GM18502 (cell line): ENCODE measurements at regions not wholly inside any gene's neighbourhood (a gene's known extent, or its start where the extent isn't known, plus 50 kb on each side); places are given as distances from the start of the nearest gene placed in this dataset.

ENCODE experiments used
- ATAC-seq: cut with Tn5 transposase; IDR thresholded peaks from one replicate; pipeline ENCODE4 v1.9.1; 2021; ENCODE audit warnings: mild to moderate bottlenecking; ENCODE audit not compliant: unreplicated experiment, poor library complexity

DNA sequence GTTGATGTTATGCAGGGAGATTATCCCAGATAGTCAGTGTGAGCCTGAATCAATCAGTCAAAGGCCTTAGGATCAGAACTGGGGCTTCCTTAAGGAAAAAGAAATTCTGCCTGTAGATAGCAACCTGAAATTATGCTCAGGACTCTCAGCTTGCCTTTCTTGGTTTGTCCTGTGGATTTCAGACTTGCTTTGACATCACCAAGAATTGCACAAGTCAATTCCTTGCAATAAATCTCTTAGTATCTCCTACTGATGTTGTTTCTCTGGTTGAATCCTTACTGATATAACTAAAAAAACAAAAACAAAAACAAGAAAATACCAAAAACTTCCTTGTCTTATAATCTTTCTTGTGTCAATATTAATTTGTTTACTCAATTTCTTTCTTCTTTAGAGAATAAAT is 258.9 kb upstream of the TCF21 start:
- no peak for ATAC-seq

DNA sequence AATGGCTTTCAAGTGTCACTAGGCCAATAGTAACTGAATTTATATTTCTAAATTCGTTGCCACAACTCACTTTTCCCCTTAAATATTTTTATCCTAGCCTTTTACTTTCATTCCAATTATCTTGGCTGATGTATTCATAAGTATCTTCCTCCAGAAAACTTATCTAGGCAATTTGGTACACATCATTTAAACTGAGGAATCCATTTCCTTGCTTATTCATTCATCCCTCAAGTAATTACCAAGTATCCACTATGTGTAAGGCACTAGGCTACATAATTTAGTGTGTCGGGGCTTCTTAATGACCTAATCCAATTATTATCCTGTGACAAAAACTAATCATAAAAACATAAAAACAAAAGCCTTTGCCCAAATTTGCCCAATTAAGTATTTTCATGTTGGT is 258.3 kb upstream of the TCF21 start:
- no peak for ATAC-seq

DNA sequence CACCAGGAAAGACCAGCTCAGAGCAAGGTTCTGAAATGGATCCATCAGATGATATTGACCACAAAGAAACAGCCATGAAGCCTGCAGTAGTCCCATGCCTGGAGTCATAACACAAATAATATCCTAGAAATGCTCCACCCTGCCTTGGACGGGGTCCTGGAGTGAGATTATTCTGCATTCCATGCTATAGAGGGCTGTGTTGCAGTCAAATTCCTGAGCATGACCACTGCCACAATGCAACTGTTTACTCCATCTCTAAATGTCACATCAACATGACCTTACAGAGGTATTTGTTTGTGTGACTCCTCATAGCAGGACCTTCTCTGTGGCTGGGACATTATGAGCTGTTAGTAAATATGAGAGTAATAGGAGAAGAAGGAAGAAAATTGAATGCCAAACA is 257.5 kb upstream of the TCF21 start:
- ATAC-seq, result no peak

DNA sequence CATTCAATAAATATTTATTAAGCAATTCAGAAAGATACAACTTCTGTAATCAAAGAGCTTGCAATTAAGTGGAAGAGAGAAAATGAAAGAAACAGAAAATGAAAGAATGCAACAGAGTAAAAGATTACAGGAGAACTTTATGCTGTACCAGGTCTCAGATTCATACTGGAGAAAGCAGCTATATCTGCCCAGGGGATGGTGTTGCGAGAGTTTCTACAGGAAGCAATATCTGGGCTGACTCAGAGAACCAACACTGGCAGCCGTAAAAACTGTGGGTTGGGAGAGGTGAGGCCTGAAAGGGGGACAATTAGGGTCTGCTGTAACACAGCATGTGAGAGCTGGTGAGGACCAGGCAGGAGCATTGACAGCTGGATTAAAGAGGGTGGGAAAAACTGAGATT is 256.7 kb upstream of the TCF21 start:
- ATAC-seq, result no peak

DNA sequence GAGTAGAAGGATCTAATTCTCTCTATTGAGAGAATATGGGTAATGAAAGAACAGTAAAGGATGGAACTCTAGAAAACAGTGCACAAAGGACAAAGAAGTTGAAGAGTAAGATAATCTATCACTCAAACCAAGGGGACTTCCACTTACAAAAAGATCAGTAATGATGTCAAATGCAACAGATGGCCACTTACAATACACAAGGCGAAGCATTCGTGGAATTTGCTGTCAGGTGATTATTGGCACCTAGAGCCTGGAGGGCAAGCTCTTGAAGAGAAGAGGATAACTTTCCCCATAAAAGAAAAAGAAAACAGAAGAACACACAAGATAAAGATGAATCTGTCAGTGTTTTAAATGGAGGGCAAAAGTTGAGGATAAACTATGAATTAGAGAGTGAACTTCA is 256.0 kb upstream of the TCF21 start:
- ATAC-seq, result no peak

DNA sequence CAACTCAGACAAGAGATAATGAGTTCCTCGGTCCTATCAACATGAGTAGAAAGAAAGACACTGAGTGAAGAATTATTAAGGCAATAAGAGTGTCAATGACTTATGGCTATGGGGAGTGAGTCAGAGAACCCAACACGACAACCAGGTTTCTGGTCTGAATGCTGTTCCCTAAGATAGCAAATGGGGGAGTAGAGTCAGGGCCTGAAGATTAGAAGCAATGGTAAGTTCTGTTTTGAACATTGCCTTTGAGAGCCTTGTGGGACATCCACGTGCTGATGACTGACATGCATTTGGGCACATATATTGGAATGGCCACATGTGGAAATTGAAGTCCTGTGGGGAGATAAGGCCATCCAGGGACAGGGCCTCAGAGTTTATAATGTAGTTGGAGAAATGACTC is 254.4 kb upstream of the TCF21 start:
- ATAC-seq, result no peak

DNA sequence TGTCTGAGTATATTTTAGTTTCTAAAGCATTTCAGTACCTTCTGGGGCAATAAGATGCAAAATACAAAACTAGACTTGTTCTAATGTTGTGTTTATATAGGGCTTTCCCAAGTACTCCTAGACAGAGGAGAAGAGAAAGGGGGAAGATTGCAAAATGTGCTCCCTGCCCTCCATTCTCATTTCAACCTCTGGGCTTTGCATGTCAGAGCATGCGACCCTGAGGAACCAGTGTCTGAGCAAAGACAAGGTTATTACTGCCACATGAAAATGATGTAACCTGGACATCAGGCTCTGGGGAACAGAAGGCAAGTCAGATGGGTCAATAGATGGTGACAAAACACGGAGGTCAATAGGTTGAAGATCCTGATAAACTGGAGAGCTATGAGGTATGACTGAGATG is 253.5 kb upstream of the TCF21 start:
- ATAC-seq, result no peak

DNA sequence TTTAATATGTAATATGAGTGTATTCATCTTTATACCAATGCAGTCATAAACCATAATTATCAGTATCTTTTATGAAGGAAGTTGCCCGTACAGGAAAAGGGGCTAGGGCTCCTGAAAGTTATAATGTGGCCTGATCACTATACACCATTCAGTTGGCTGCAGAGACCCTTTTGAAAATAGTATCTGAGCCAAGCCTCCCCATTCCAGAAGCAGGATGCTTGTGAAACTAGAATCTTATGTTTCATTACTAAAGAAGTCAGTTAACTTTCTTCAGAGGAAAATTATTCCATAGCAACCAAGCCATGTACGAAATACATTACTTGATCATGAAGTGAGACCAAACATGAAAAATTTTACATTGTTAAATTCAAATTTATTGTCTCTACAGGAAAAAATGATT is 251.5 kb upstream of the TCF21 start:
- no peak for ATAC-seq

DNA sequence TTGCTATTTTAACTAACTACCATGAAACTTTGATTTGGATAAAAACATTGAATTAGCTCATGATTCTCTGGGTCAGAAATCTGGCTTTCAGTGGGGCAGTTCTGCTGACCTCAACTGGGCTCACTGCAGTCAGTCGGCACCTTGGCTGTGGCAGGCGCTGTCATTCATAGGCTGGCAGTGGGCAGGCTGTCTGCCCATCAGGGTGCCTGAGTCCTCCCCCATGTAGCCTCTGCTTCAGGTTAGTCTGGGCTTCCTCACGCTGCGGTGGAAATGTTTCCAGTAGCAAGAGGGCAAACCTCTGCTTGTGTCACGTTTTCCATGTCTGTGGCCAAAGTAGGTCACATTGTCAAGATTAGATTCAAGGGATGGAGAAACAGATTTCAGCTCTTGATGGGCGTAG is 251.0 kb upstream of the TCF21 start:
- ATAC-seq, result no peak

DNA sequence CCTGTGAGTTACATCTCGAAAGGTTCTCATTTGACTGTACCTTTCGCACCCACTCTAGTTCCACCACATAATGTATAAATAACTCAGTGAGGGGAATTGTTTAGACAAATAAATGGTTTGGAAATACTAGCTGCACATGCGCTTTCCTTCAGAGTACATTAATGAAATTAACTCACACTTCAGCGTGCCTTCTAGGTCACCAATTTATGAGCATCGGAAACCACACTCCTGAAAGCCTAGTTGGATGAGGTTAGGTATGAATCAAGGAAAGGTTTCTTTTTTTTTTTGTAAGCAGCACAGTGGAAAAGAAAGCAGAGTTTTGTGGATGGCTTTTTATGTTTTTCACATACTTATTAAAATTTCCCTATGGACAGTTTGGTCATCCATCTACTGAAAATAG is 247.8 kb upstream of the TCF21 start:
- ATAC-seq, result no peak

DNA sequence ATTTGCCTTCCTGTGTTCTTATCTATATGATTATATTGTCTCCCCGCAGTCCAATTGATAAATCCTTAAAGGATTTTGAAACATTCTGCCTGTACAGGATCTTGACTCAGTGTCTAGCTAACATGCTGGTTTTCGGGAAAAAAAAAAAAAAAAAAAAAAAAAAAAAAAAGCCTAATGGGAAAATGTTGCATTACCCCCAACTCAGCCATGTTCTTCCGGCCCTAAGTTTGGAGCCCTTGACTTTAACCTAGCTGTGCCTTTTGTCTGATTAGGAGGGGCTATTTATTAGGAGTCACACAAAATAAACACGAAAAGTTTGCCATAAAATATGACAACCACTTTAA is 244.4 kb upstream of the TCF21 start:
- ATAC-seq, result no peak

DNA sequence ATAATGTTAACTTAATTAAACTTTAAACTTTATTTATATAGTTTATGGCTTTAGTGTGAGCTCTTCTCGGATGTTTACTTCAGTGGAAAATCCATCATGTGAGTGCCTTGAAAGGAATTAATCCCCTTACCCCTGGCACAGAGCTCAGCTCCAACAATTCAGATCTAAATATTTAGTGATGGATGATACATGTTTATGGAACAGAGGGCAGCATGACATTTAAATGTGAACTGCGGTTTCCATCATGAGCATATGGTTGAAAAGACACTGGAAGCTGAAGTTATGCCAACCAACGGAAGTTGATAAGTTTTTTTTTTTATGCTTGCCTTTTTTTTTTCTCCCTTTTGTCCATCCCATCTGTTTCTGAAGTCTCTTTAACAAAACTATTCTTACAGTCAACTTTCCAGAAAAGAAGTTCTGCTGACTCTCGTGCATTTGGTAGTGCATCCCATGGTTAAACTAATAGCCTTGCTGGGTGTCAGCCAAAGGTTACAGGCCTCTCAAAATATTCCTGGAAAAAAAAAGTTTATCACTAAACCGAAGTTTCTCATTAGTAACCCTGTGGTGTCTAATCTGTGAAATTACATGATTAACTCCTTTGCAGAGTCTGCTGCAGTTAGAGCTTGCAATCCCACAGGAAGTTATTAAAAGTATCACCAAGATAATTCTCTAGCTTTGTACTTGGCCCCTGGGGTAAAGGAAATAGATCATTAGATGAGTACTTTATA is 243.9 kb upstream of the TCF21 start:
- no peak for ATAC-seq

DNA sequence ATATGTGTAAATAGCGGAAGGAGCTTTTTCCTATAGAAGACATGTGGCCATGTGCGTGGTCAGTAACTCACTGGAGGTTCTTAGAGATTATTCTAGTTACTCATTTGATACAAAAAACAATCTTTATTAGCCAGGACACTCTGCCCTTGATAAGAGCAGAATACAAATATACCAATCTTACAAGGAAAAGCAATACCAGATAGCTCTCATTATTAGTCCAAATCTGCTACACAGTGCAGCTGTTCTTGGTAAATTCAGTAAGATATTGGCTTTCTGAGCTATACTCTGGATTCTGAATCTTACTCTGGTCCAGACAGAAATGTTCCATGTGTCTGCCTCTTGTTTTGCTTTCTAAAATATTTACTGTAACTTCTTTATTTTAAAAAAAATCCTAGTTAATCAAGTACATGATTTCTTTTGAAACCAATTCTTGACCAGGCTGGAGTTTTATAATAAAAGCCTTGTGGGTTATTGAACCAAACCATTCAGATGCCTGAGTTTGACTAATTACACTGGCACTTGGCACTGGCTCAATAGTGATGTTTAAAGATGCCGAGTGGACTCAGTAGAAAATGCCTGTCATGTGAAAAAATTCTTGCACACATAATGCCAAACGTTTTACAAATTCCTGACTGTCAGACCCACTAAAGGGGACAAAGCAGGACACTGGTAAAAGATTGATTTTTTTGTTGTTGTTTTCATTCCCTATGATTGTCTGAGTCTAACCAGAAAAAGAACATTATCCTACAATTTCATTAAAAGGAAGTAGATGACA is 242.8 kb upstream of the TCF21 start:
- no peak for ATAC-seq

DNA sequence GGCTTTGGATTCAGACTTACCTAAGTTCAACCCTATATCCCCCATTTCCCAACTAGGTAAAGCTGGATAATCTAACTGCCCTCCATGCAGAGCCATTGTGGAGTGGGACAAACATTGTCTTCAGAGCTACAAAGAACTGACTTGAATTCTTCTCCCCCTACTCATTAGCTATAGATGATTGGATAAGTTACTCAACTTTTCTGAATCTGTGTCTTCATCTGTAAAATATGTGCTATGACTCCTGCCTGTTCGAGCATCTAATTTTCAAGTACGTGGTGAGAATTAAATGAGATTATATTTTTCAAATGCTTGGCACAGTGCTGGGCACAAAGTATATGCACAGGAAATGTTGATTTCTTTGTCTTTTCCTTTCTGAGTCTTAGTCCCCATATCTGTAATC is 240.3 kb upstream of the TCF21 start:
- ATAC-seq, result no peak

DNA sequence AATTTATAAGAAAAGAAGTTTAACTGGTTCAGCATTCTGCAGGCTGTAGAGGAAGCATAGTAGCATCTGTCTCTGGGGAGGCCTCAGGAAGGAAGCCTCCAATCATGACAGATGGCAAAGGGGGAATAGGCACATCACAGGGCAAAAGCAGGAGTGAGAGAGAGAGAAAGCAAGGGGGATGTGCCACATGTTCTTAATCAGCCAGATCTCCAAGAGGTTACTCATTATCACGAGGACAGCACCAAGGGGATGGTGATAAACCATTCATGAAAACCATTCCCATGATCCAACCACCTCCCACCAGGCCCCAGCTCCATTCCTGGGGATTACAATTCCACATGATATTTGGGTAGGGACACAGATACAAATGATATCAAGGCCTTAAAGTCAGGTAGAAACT is 217.5 kb upstream of the TCF21 start:
- ATAC-seq, result no peak

DNA sequence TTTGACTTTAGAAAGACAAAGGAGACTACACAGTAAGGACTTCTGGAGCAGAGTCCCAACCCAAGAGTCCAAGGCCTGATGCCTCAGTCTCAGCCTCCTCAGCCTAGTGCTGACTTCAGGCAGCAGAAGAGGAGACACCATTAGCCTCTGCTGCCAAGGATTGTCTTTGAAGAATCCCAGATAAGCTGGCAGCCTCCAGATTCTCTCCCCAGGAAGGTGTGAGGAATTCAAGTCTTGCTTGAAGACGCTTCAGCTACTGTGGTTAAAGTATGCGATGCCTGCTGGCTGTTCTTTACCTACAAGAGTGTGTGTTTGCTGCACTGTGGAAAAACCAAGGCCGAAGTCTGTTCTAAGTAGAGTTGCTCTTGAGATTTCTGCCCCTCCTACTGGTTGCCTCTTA is 215.9 kb upstream of the TCF21 start:
- no peak for ATAC-seq

DNA sequence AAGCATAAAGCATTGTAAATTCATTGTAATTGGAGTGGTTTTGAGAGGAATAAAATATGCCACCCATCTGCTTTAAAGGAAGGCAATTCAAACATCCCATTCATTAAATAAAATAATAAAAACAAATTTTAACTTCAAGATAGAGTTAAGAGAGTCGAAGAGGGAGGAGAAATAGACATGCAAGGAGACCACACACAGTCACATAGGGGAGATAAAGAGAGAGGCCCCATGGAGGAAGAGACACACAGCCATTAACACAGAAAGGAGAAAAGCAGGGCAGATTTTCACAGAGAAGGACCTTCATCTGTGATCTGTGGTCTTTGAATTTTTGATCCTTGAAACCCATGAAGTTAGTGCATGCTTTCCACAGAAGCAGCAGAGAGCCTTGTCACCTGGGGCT is 214.3 kb upstream of the TCF21 start:
- ATAC-seq, result no peak

DNA sequence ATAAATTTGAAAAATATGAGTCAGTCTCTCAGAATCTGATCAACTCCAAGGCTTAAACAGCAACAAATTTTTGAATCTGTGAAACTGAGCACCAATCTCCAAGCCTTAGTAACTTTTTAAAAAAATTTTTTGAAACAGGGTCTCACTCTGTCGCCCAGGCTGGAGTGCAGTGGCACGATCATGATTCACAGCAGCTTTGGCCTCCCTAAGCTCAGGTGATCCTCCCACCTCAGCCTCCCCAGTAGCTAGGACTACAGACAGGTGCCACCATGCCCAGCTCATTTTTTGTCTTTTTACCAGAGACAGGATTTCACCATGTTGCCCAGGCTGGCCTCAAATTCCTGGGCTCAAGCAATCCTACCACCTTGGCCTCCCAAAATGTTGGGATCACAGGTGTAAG is 207.9 kb upstream of the TCF21 start:
- ATAC-seq, result no peak

DNA sequence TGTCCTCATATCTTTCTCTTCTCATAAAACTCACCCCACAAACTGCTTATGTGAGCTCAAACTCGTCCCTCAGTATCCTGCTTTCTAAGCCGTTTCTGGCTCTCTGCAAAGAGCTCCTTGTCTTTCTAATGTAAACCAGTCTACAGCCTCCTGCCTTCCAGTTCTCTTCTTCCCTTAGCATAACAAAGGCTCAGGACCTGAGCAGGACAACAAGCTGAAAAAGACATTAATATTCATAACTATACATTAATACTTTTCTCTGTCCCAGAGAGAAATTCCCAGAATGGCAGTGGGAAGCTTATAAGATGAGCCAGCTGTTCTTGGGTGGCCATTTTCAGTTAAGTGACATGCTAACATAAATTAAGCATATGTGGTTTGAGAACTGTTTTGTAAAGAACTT is 207.0 kb upstream of the TCF21 start:
- ATAC-seq, result no peak

DNA sequence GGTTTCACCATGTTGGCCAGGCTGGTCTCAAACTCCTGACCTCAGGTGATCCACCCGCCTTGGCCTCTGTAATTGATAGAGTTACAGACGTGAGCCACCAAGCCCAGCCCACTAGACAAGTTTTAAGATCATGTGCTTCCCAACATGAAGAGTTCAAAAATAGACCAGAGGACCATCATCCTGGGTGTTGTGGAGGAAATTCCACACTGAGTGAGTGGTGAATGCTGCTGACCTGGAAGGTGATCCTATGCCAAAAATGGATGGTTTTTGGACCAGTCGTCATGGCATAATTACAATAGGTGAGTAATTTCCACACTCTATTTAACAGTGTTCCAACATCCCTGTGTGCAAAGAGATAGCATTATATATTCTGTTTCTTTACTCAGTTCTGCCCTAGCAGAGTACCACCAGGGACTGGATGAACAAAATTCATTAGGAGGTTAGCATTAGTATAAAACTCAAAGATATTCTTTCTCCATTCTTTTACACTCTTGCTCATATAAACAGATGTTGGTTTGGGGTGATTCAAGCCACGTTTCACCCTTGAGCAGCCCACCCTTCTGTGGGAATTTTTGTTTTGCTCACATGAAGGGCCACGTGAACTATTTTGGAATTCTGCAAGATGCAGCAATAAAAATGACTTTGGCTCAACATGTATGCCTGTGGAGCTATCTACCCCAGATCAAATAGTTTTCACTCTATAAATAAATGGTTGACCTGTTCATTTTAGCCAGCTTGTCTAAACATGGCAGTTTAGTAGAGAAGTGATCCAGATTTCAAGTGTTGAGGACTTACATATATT is 206.2 kb upstream of the TCF21 start:
- no peak for ATAC-seq

DNA sequence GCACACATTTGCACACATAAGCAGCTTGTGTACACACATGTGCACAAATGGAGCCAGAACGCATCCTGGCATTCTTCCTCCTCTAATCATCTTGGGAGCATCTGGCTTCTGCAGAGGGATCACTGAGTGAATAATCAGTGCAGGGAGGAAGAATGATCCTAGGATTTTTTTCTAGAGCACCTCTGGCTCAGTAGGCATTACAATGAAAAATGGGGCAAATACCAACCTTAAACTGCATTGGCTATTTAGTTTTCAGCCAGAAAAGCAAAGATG is 205.7 kb upstream of the TCF21 start:
- no peak for ATAC-seq

DNA sequence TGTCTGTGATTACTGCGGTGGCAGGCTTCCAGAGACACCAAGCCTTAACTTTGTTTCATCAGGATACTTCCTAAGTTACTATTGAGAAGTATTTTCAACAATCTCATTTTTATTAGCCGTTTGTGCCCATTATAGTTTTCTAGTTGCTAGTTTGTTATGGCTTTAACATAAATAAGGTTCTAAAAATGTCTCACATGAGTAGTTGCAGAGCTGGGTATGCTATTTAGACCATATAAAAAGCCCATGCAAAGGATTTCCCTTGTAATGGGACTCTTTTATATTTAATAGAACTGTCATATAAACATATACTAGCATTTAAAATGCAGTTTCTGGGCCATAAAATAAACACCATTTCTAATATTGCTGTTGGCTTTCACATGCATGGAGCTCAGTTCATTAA is 205.3 kb upstream of the TCF21 start:
- ATAC-seq, result no peak
